Colonic mucosa (tissue), 4 donors: ENCODE measurements at regions not wholly inside any gene's neighbourhood (a gene's known extent, or its start where the extent isn't known, plus 50 kb on each side); places are given as distances from the start of the nearest gene placed in this dataset.

Source experiments
- DNase-seq: peaks from one replicate; pipeline ENCODE4 v3.0.0-alpha.2; 2020
- H3K27ac ChIP-seq: fragments of 200-600 bp; one replicate; pipeline ENCODE4 v1.8.0; 2021
- H3K27me3 ChIP-seq: fragments of 200-600 bp; one replicate; pipeline ENCODE4 v1.8.0; 2021
- H3K36me3 ChIP-seq: fragments of 200-600 bp; one replicate; pipeline ENCODE4 v1.8.0; 2021
- H3K4me1 ChIP-seq: fragments of 200-600 bp; one replicate; pipeline ENCODE4 v1.8.0; 2021; ENCODE audit warnings: mild to moderate bottlenecking
- H3K4me3 ChIP-seq: fragments of 200-600 bp; one replicate; pipeline ENCODE4 v1.8.0; 2021
- H3K9ac ChIP-seq, 2 donors: one replicate each; pipeline ENCODE4 v1.7.0; 2013; ENCODE audit warnings: control low read depth in 2 of 2, low read depth in 2 of 2, low read length in 2 of 2
- H3K9me3 ChIP-seq: fragments of 200-600 bp; one replicate; pipeline ENCODE4 v1.8.0; 2021
- CTCF ChIP-seq: fragments of 200-600 bp; IDR thresholded peaks from one replicate; pipeline ENCODE4 v1.8.0; 2022; ENCODE audit warnings: antibody characterized with exemption, mild to moderate bottlenecking
- intact Hi-C: fragments of 100-400 bp; cut with DNase I; formaldehyde crosslinking; loops from one replicate; pipeline ENCODE4 v1.14.1; 2022
- donor health status: healthy.
- donor health status: DM: no; HTN: no; CAD: no.
- donor health status: DM: no; HTN: no; CAD: no.

GRCh38 chr3:124213641-124214040 lies 221.7 kb upstream of the ROPN1 start:
- H3K4me1 ChIP-seq, result no peaks in the 10 kb centered on the region
- H3K27ac ChIP-seq, result no peak overlapping the region
- no peak for TF ChIP-seq CTCF
- intact Hi-C loops, result no loop called here
- no peaks in the 10 kb centered on the region for H3K9me3 ChIP-seq
- H3K4me3 ChIP-seq, result no peak overlapping the region
- H3K36me3 ChIP-seq, result no peaks in the 10 kb centered on the region
- DNase-seq, result no peak
- no peak overlapping the region for H3K9ac ChIP-seq
- H3K27me3 ChIP-seq, result no peaks in the 10 kb centered on the region

GRCh38 chr3:124217542-124217941 lies 225.6 kb upstream of the ROPN1 start:
- Histone ChIP-seq H3K9me3 (no peaks in the 10 kb centered on the region), H3K27ac (no peak overlapping the region), H3K4me3 (no peak overlapping the region), H3K9ac (no peak overlapping the region), H3K36me3 (no peaks in the 10 kb centered on the region), H3K4me1 (no peaks in the 10 kb centered on the region), H3K27me3 (no peaks in the 10 kb centered on the region)
- DNase-seq, result peak; percentile 50
- intact Hi-C loops, result no loop called here
- TF ChIP-seq CTCF, result no peak

DNA sequence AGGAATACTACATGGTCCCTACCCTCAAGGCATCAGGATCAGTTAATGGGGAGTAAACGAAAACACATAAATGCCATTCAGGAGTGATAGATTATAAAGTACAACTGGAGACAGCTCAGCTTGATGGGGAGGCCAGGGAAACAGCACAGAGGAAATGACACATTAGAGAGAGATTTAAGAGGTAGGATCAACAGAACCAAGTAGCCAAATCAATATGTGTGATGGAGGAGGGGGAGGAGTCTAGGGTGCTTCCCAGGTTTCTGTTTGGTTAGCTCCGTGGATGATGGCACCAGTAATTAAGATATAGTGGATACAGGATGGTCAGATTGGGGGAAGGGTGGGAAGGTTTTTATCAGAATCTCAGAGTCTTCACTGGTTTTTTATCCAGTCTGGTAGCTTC lies 229.5 kb upstream of the ROPN1 start:
- Histone ChIP-seq H3K27ac (no peak overlapping the region), H3K4me3 (no peak overlapping the region), H3K9me3 (no peaks in the 10 kb centered on the region), H3K36me3 (no peaks in the 10 kb centered on the region), H3K27me3 (no peaks in the 10 kb centered on the region), H3K4me1 (no peaks in the 10 kb centered on the region), H3K9ac (no peak overlapping the region)
- no peak for DNase-seq
- TF ChIP-seq CTCF, result no peak
- intact Hi-C loops, result no loop called here

DNA sequence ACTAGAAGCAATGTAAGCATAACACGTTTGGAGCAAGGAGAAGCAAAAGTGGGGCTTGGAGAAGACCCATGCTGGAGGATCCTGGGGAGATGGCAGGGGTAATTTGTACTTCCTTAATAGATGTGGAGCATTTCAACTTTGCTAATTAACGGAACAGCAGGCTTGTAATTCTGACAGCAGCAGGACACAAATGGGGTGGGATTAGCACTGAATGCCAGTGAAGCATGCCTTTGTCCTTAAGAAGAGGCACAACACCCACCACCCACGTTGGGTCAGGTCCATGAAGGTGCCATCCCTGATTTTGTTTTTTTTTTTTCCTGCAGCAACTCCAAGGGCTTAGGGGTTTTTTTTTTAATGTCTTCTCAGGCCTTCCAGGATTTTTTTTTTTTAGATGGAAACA lies 231.9 kb upstream of the ROPN1 start:
- no peak overlapping the region for H3K9ac ChIP-seq
- no peaks in the 10 kb centered on the region for H3K27me3 ChIP-seq
- H3K27ac ChIP-seq, result no peak overlapping the region
- no peak for TF ChIP-seq CTCF
- intact Hi-C loops, result no loop called here
- no peaks in the 10 kb centered on the region for H3K36me3 ChIP-seq
- no peak overlapping the region for H3K4me3 ChIP-seq
- no peak for DNase-seq
- H3K9me3 ChIP-seq, result no peaks in the 10 kb centered on the region
- no peaks in the 10 kb centered on the region for H3K4me1 ChIP-seq

DNA sequence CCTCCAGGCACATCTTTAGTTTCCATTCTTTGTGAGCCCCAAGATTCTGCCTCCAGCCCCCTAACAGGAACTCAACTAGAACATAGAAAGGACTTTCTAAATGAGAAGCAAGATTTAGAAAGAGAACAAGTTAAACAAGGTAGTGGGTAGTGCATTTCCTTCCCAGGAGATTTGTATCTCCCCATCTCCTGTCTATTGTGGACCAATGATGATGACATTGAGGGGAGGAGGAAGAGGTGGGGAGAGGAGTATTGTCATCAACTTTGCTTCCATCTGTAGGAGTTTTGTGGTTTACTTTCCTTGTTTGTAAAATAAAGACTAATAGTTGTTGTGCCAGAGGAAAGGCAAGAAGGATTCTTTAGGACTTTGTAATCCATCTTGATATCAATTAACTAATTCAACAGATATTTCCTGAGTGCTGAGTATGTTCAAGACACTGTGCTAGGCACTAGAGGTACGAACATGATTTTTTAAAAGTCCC lies 235.3 kb upstream of the ROPN1 start:
- H3K4me3 ChIP-seq, result no peak overlapping the region
- no peaks in the 10 kb centered on the region for H3K4me1 ChIP-seq
- H3K27me3 ChIP-seq, result no peaks in the 10 kb centered on the region
- no peaks in the 10 kb centered on the region for H3K9me3 ChIP-seq
- H3K36me3 ChIP-seq, result no peaks in the 10 kb centered on the region
- H3K9ac ChIP-seq, result no peak overlapping the region
- intact Hi-C loops, result no loop called here
- TF ChIP-seq CTCF, result no peak
- no peak overlapping the region for H3K27ac ChIP-seq
- DNase-seq, result no peak

GRCh38 chr3:124229420-124229819 lies 237.5 kb upstream of the ROPN1 start:
- no peak for DNase-seq
- H3K27me3 ChIP-seq, result no peaks in the 10 kb centered on the region
- no peak overlapping the region for H3K4me3 ChIP-seq
- no peaks in the 10 kb centered on the region for H3K36me3 ChIP-seq
- no peaks in the 10 kb centered on the region for H3K9me3 ChIP-seq
- H3K27ac ChIP-seq, result no peak overlapping the region
- no peak overlapping the region for H3K9ac ChIP-seq
- H3K4me1 ChIP-seq, result no peaks in the 10 kb centered on the region
- no peak for TF ChIP-seq CTCF
- intact Hi-C loops, result no loop called here
